Loucy (cell line): ENCODE measurements at regions not wholly inside any gene's neighbourhood (a gene's known extent, or its start where the extent isn't known, plus 50 kb on each side); places are given as distances from the start of the nearest gene placed in this dataset.
A peak's percentile ranks its signal among the peaks of the same experiment; 100 is the strongest.

Source experiments
- H2AFZ ChIP-seq: fragments of 200-600 bp; sonication (generic); 2 replicates; pipeline ENCODE4 v1.6.0; 2016; ENCODE audit warnings: antibody characterized with exemption, mild to moderate bottlenecking, low read length, moderate library complexity
- H3F3A ChIP-seq: fragments of 200-600 bp; 2 replicates; pipeline ENCODE4 v1.6.0; 2016; ENCODE audit warnings: antibody characterized with exemption, low read depth, mild to moderate bottlenecking
- H3K27me3 ChIP-seq: fragments of 200-600 bp; sonication (generic); 2 replicates; pipeline ENCODE4 v1.6.1; 2014; ENCODE audit warnings: low read length, mild to moderate bottlenecking; ENCODE audit not compliant: insufficient read depth, poor library complexity, severe bottlenecking
- H3K36me3 ChIP-seq: fragments of 200-600 bp; sonication (generic); 2 replicates; pipeline ENCODE4 v1.6.1; 2016; ENCODE audit warnings: low read length; ENCODE audit not compliant: insufficient read depth
- H3K4me1 ChIP-seq: fragments of 200-600 bp; sonication (generic); 2 replicates; pipeline ENCODE4 v1.5.1; 2014; ENCODE audit warnings: low read length, mild to moderate bottlenecking; ENCODE audit not compliant: insufficient read depth, poor library complexity, severe bottlenecking
- H3K4me2 ChIP-seq: fragments of 200-600 bp; sonication (generic); 2 replicates; pipeline ENCODE4 v1.6.0; 2014; ENCODE audit warnings: antibody characterized with exemption, low read length, low read depth, mild to moderate bottlenecking; ENCODE audit not compliant: poor library complexity, severe bottlenecking
- H3K4me3 ChIP-seq: fragments of 200-600 bp; sonication (generic); 2 replicates; pipeline ENCODE4 v1.5.1; 2014; ENCODE audit warnings: low read length, mild to moderate bottlenecking, mixed read lengths; ENCODE audit not compliant: poor library complexity, severe bottlenecking
- H3K79me2 ChIP-seq: fragments of 200-600 bp; sonication (generic); 2 replicates; pipeline ENCODE4 v1.6.1; 2014; ENCODE audit warnings: low read length; ENCODE audit not compliant: insufficient read depth
- H3K9ac ChIP-seq: fragments of 200-600 bp; sonication (generic); 2 replicates; pipeline ENCODE4 v1.6.0; 2014; ENCODE audit warnings: mild to moderate bottlenecking, low read depth, low read length, moderate library complexity; ENCODE audit not compliant: poor library complexity, severe bottlenecking
- H3K9me2 ChIP-seq: fragments of 200-600 bp; sonication (generic); replicated peaks from 2 replicates; pipeline ENCODE4 v1.6.1; 2016; ENCODE audit warnings: low read depth, low read length, mixed read lengths
- H3K9me3 ChIP-seq: fragments of 200-600 bp; sonication (generic); 2 replicates; pipeline ENCODE4 v1.6.1; 2014; ENCODE audit warnings: mild to moderate bottlenecking, antibody characterized with exemption, low read length, low read depth; ENCODE audit not compliant: insufficient read depth
- H4K20me1 ChIP-seq: fragments of 200-600 bp; sonication (generic); 2 replicates; pipeline ENCODE4 v1.6.0; 2014; ENCODE audit warnings: antibody characterized with exemption, low read length, mild to moderate bottlenecking; ENCODE audit not compliant: insufficient read depth, poor library complexity, severe bottlenecking
- CTCF ChIP-seq: fragments of 200-600 bp; sonication (generic); conservative IDR thresholded peaks from 2 replicates; pipeline ENCODE4 v1.5.1; 2014; ENCODE audit warnings: mild to moderate bottlenecking, antibody characterized with exemption, low read length
- EZH2phosphoT487 ChIP-seq: fragments of 200-600 bp; IDR thresholded peaks from 2 replicates; pipeline ENCODE4 v1.6.1; 2018; ENCODE audit warnings: antibody characterized with exemption, mild to moderate bottlenecking, moderate library complexity, borderline replicate concordance

GRCh38 chr13:91158017-91158395, 189.5 kb upstream of the MIR17HG start:
- Histone ChIP-seq H3K4me2 (no peak overlapping the region), H3K27me3 (no peaks in the 10 kb centered on the region), H3K9me2 (no peaks in the 10 kb centered on the region), H3K4me3 (no peak overlapping the region), H3K4me1 (no peaks in the 10 kb centered on the region), H3K9me3 (no peaks in the 10 kb centered on the region), H3F3A (no peaks in the 10 kb centered on the region), H3K79me2 (no peaks in the 10 kb centered on the region), H3K9ac (no peak overlapping the region), H3K36me3 (no peaks in the 10 kb centered on the region), H2AFZ (no peak overlapping the region), H4K20me1 (no peaks in the 10 kb centered on the region)
- no peak for TF ChIP-seq EZH2phosphoT487
- no peak; the same call in 1 of the 2 replicates for TF ChIP-seq CTCF

GRCh38 chr13:91162180-91162579, 185.3 kb upstream of the MIR17HG start:
- no peak overlapping the region for H3K9ac ChIP-seq
- no peak for TF ChIP-seq EZH2phosphoT487
- TF ChIP-seq CTCF = peak; percentile 24; the same call in 1 of the 2 replicates

GRCh38 chr13:91162589-91162988, 184.9 kb upstream of the MIR17HG start:
- H3K4me1 ChIP-seq = no peaks in the 10 kb centered on the region
- H3K36me3 ChIP-seq = no peaks in the 10 kb centered on the region
- TF ChIP-seq EZH2phosphoT487 (no peak), CTCF (no peak)
- H3K4me2 ChIP-seq = no peak overlapping the region
- H2AFZ ChIP-seq = no peak overlapping the region
- no peaks in the 10 kb centered on the region for H3K79me2 ChIP-seq
- no peaks in the 10 kb centered on the region for H3K9me3 ChIP-seq
- H3K9me2 ChIP-seq = no peaks in the 10 kb centered on the region
- no peaks in the 10 kb centered on the region for H3K27me3 ChIP-seq
- H3K9ac ChIP-seq = no peak overlapping the region
- H4K20me1 ChIP-seq = no peaks in the 10 kb centered on the region
- H3F3A ChIP-seq = no peaks in the 10 kb centered on the region
- no peak overlapping the region for H3K4me3 ChIP-seq

More at GRCh38 chr13:91162180-91162579, 185.3 kb upstream of the MIR17HG start:
- Histone ChIP-seq H3K79me2 (no peaks in the 10 kb centered on the region), H3K9me3 (no peaks in the 10 kb centered on the region), H2AFZ (no peak overlapping the region), H3F3A (no peaks in the 10 kb centered on the region), H3K4me2 (no peak overlapping the region), H3K36me3 (no peaks in the 10 kb centered on the region), H3K4me1 (no peaks in the 10 kb centered on the region), H3K4me3 (no peak overlapping the region), H3K27me3 (no peaks in the 10 kb centered on the region), H4K20me1 (no peaks in the 10 kb centered on the region), H3K9me2 (no peaks in the 10 kb centered on the region)
